HepG2 (cell line): ENCODE measurements at regions not wholly inside any gene's neighbourhood (a gene's known extent, or its start where the extent isn't known, plus 50 kb on each side); places are given as distances from the start of the nearest gene placed in this dataset.

Experiments used
- CHCHD3 ChIP-seq: sonication (generic); formaldehyde crosslinking; IDR thresholded peaks from 2 replicates; pipeline ENCODE4 v1.8.0; 2022; ENCODE audit warnings: mild to moderate bottlenecking, missing genetic modification reagents, moderate library complexity
- HOXA3 ChIP-seq: sonication (generic); formaldehyde crosslinking; IDR thresholded peaks from 2 replicates; pipeline ENCODE4 v1.5.0; 2020; ENCODE audit warnings: missing genetic modification reagents
- IRX3 ChIP-seq: sonication (generic); formaldehyde crosslinking; IDR thresholded peaks from 2 replicates; pipeline ENCODE4 v1.8.1; 2023; ENCODE audit warnings: mild to moderate bottlenecking, low read depth, missing genetic modification reagents, borderline replicate concordance
- KLF13 ChIP-seq: sonication (generic); formaldehyde crosslinking; IDR thresholded peaks from 2 replicates; pipeline ENCODE4 v1.4.0; 2020; ENCODE audit warnings: mild to moderate bottlenecking, missing genetic modification reagents
- MTF1 ChIP-seq: sonication (generic); formaldehyde crosslinking; IDR thresholded peaks from 2 replicates; pipeline ENCODE4 v1.5.0; 2020; ENCODE audit warnings: missing genetic modification reagents
- MYNN ChIP-seq: sonication (generic); formaldehyde crosslinking; IDR thresholded peaks from 2 replicates; pipeline ENCODE4 v1.4.0; 2020; ENCODE audit warnings: mild to moderate bottlenecking, low read depth, missing genetic modification reagents
- PITX1 ChIP-seq: sonication (generic); formaldehyde crosslinking; IDR thresholded peaks from 2 replicates; pipeline ENCODE4 v1.5.1; 2020; ENCODE audit warnings: mild to moderate bottlenecking, missing genetic modification reagents
- SETDB1 ChIP-seq: sonication (generic); formaldehyde crosslinking; IDR thresholded peaks from 2 replicates; pipeline ENCODE4 v1.5.1; 2020; ENCODE audit warnings: missing genetic modification reagents, mild to moderate bottlenecking, borderline replicate concordance
- SP5 ChIP-seq: IDR thresholded peaks from 2 replicates; pipeline ENCODE4 v1.6.1; 2016; ENCODE audit warnings: low read depth, borderline replicate concordance
- TBP ChIP-seq: sonication (generic); formaldehyde crosslinking; IDR thresholded peaks from 2 replicates; pipeline ENCODE4 v1.5.0; 2020; ENCODE audit warnings: missing genetic modification reagents
- TP53 ChIP-seq: sonication (generic); formaldehyde crosslinking; conservative IDR thresholded peaks from 2 replicates; pipeline ENCODE4 v1.4.0; 2020; ENCODE audit warnings: missing genetic modification reagents
- ZFAT ChIP-seq: sonication (generic); formaldehyde crosslinking; conservative IDR thresholded peaks from 2 replicates; pipeline ENCODE4 v1.8.1; 2023; ENCODE audit warnings: missing genetic modification reagents, inconsistent platforms
- ZFP36L2 ChIP-seq: sonication (generic); formaldehyde crosslinking; IDR thresholded peaks from 2 replicates; pipeline ENCODE4 v1.4.0; 2020; ENCODE audit warnings: missing genetic modification reagents
- ZFP90 ChIP-seq: sonication (generic); formaldehyde crosslinking; IDR thresholded peaks from 2 replicates; pipeline ENCODE4 v1.8.0; 2022; ENCODE audit warnings: missing genetic modification reagents, mild to moderate bottlenecking, inconsistent platforms, borderline replicate concordance
- ZKSCAN8 ChIP-seq: IDR thresholded peaks from 2 replicates; pipeline ENCODE4 v1.6.1; 2016; ENCODE audit warnings: borderline replicate concordance, missing genetic modification reagents, missing compliant biosample characterization
- ZMYM3 ChIP-seq: sonication (generic); formaldehyde crosslinking; IDR thresholded peaks from 2 replicates; pipeline ENCODE4 v1.5.1; 2020; ENCODE audit warnings: mild to moderate bottlenecking, missing genetic modification reagents
- ZNF260 ChIP-seq: sonication (generic); formaldehyde crosslinking; IDR thresholded peaks from 2 replicates; pipeline ENCODE4 v1.4.0; 2020; ENCODE audit warnings: missing genetic modification reagents, low read depth, mild to moderate bottlenecking, borderline replicate concordance
- ZNF263 ChIP-seq: sonication (generic); formaldehyde crosslinking; IDR thresholded peaks from 2 replicates; pipeline ENCODE4 v1.4.0; 2020; ENCODE audit warnings: missing genetic modification reagents
- ZNF317 ChIP-seq: sonication (generic); formaldehyde crosslinking; IDR thresholded peaks from 2 replicates; pipeline ENCODE4 v1.5.0; 2020; ENCODE audit warnings: mild to moderate bottlenecking, missing genetic modification reagents
- ZNF354B ChIP-seq: sonication (generic); formaldehyde crosslinking; IDR thresholded peaks from 2 replicates; pipeline ENCODE4 v1.8.0; 2022; ENCODE audit warnings: mild to moderate bottlenecking, missing genetic modification reagents
- ZNF407 ChIP-seq: sonication (generic); formaldehyde crosslinking; IDR thresholded peaks from one replicate; pipeline ENCODE4 v1.5.1; 2020; ENCODE audit warnings: mild to moderate bottlenecking, missing genetic modification reagents; ENCODE audit errors: not compliant biosample characterization
- ZNF562 ChIP-seq: sonication (generic); formaldehyde crosslinking; IDR thresholded peaks from 2 replicates; pipeline ENCODE4 v1.8.0; 2022; ENCODE audit warnings: missing genetic modification reagents, borderline replicate concordance
- ZNF740 ChIP-seq: sonication (generic); formaldehyde crosslinking; IDR thresholded peaks from 2 replicates; pipeline ENCODE4 v1.4.0; 2020; ENCODE audit warnings: missing genetic modification reagents

GRCh38 chr20:53829724-53830521 is 236.3 kb upstream of the ZNF217 start (continued):
- TF ChIP-seq KLF13 (no peak), MYNN (CRISPR knock-in tag) (no peak), ZFP90 (CRISPR knock-in tag) (no peak), TP53 (0 out of 2 replicates have a peak, but pooled peaks have one; percentile 48), ZNF354B (CRISPR knock-in tag) (no peak), CHCHD3 (CRISPR knock-in tag) (no peak), ZNF562 (CRISPR knock-in tag) (no peak), PITX1 (CRISPR knock-in tag) (no peak; the same call in 1 of the 2 replicates), ZNF260 (no peak), MTF1 (no peak), ZFP36L2 (CRISPR knock-in tag) (no peak), ZNF263 (no peak), TBP (CRISPR knock-in tag) (no peak), ZFAT (no peak), ZNF407 (CRISPR knock-in tag) (no peak), SETDB1 (no peak), ZKSCAN8 (peak; percentile 71; the same call in 1 of the 2 replicates), ZMYM3 (CRISPR knock-in tag) (peak; percentile 80; the same call in 1 of the 2 replicates), SP5 (CRISPR knock-in tag) (no peak), ZNF317 (CRISPR knock-in tag) (peak; percentile 59; the same call in 1 of the 2 replicates), IRX3 (CRISPR knock-in tag) (no peak), ZNF740 (CRISPR knock-in tag) (no peak), HOXA3 (CRISPR knock-in tag) (peak; percentile 42; the same call in 1 of the 2 replicates)
